ENCODE measurements at regions not wholly inside any gene's neighbourhood (a gene's known extent, or its start where the extent isn't known, plus 50 kb on each side); places are given as distances from the start of the nearest gene placed in this dataset.

GRCh38 chr11:86142170-86142569 lies 73.3 kb upstream of the PICALM start:
- Histone ChIP-seq H3K4me1 (no peaks in the 10 kb centered on the region), H3K36me3 (no peaks in the 10 kb centered on the region), H3K27me3 (no peaks in the 10 kb centered on the region), H3K4me3 (no peak overlapping the region), H3K9me3 (no peaks in the 10 kb centered on the region), H3K27ac (no peak overlapping the region)
- in situ Hi-C loops (cut with MboI; ENCODE audit: low sequenced_read_pairs in 4 of 4): no loop called here
- TF ChIP-seq, protein P1, sequence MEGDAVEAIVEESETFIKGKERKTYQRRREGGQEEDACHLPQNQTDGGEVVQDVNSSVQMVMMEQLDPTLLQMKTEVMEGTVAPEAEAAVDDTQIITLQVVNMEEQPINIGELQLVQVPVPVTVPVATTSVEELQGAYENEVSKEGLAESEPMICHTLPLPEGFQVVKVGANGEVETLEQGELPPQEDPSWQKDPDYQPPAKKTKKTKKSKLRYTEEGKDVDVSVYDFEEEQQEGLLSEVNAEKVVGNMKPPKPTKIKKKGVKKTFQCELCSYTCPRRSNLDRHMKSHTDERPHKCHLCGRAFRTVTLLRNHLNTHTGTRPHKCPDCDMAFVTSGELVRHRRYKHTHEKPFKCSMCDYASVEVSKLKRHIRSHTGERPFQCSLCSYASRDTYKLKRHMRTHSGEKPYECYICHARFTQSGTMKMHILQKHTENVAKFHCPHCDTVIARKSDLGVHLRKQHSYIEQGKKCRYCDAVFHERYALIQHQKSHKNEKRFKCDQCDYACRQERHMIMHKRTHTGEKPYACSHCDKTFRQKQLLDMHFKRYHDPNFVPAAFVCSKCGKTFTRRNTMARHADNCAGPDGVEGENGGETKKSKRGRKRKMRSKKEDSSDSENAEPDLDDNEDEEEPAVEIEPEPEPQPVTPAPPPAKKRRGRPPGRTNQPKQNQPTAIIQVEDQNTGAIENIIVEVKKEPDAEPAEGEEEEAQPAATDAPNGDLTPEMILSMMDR (IDR thresholded peaks at IDR 0.05 in 4 of 5, conservative IDR thresholded peaks at IDR 0.05 in 1 of 5): no peak
- no peak for TF ChIP-seq POLR2A (IDR thresholded peaks at IDR 0.05)
- no peak for ATAC-seq
- DNase-seq: no peak
- intact Hi-C loops (cut with DNase I; ENCODE audit: low total_unique reads): no loop called here

DNA sequence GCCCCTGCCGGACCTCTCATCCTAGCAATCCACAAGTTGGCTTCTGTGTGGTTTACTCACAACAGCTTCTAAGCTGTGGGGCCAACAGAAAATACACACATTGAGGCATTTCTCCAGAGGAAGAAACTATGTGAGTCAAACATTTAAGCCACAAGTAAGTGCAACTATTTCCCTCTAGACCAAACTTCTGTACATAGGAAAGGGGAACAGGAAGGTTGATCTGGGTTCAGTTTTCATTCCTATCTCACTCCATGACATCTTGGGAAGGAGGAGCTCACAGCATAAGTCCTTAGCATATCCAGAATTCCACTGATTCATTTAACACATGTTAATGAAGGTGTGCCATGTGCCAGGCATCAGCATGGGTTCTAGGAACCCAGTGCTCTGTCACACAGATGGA lies 72.8 kb upstream of the PICALM start:
- Histone ChIP-seq H3K27me3 (no peaks in the 10 kb centered on the region), H3K9me3 (no peaks in the 10 kb centered on the region), H3K4me1 (no peaks in the 10 kb centered on the region), H3K27ac (no peak overlapping the region), H3K36me3 (no peaks in the 10 kb centered on the region), H3K4me3 (no peak overlapping the region)
- TF ChIP-seq, protein P1 (IDR thresholded peaks at IDR 0.05 in 4 of 5, conservative IDR thresholded peaks at IDR 0.05 in 1 of 5): no peak
- no peak for TF ChIP-seq POLR2A (IDR thresholded peaks at IDR 0.05)
- intact Hi-C loops (cut with DNase I; ENCODE audit: low total_unique reads) (no loop called here), in situ Hi-C loops (cut with MboI; ENCODE audit: low sequenced_read_pairs in 4 of 4) (no loop called here)
- ATAC-seq (no peak), DNase-seq (no peak)

- Histone ChIP-seq H3K9me3 (no peaks in the 10 kb centered on the region), H3K27me3 (no peaks in the 10 kb centered on the region), H3K36me3 (no peaks in the 10 kb centered on the region), H3K4me1 (no peaks in the 10 kb centered on the region), H3K4me3 (no peak overlapping the region), H3K27ac (no peak overlapping the region)
- TF ChIP-seq, protein P1 (IDR thresholded peaks at IDR 0.05 in 4 of 5, conservative IDR thresholded peaks at IDR 0.05 in 1 of 5): no peak
- TF ChIP-seq POLR2A (IDR thresholded peaks at IDR 0.05): no peak
- DNase-seq: no peak
- in situ Hi-C loops (cut with MboI; ENCODE audit: low sequenced_read_pairs in 4 of 4) (no loop called here), intact Hi-C loops (cut with DNase I; ENCODE audit: low total_unique reads) (no loop called here)
- ATAC-seq: no peak
Measured at GRCh38 chr11:86140334-86140990, 71.6 kb upstream of the PICALM start.

DNA sequence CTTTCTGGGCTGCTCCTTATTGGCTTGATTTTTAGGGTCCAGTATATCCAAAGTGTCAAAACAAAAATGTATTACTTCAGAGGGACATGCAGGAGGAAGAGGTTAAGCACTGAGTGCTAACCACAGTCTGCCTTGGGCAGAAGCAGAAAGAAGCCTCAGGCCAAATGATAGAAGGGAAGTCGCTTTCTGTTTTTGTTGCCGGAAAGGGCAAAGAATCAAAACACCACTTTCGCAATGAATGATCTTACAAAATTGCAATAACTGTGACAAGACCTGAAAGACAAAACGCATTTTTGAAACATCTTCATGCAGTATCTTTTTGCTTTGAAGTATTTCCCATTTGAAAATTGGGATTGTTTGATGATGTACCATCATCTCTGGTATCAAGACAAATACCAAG lies 70.1 kb upstream of the PICALM start:
- DNase-seq: no peak

More for the DNA sequence above, 70.1 kb upstream of the PICALM start:
- H3K4me1 ChIP-seq: no peaks in the 10 kb centered on the region
- no peak for ATAC-seq
- TF ChIP-seq, protein P1 (IDR thresholded peaks at IDR 0.05 in 4 of 5, conservative IDR thresholded peaks at IDR 0.05 in 1 of 5): no peak
- no peak for TF ChIP-seq POLR2A (IDR thresholded peaks at IDR 0.05)
- H3K9me3 ChIP-seq: no peaks in the 10 kb centered on the region
- H3K4me3 ChIP-seq: no peak overlapping the region
- no peak overlapping the region for H3K27ac ChIP-seq
- in situ Hi-C loops (cut with MboI; ENCODE audit: low sequenced_read_pairs in 4 of 4) (no loop called here), intact Hi-C loops (cut with DNase I; ENCODE audit: low total_unique reads) (no loop called here)
- no peaks in the 10 kb centered on the region for H3K27me3 ChIP-seq
- H3K36me3 ChIP-seq: no peaks in the 10 kb centered on the region

Measured in gastrocnemius medialis (tissue), 4 donors.